Panc1 (cell line): ENCODE measurements at regions not wholly inside any gene's neighbourhood (a gene's known extent, or its start where the extent isn't known, plus 50 kb on each side); places are given as distances from the start of the nearest gene placed in this dataset.

ENCODE experiments used
- ATAC-seq: fragments of 200-7000 bp; cut with Tn5 transposase; 2 replicates; pipeline ENCODE4 v1.9.1; 2020; ENCODE audit warnings: mild to moderate bottlenecking, moderate library complexity
- BruUV-seq: library from RNA; stranded (reverse); fragments of 400-500 nt; replicated peaks from 2 replicates; lab custom pipeline; 2021; lab: Mats Ljungman, UMichigan
- CTCF ChIA-PET: fragments of 300-600 bp; sonication (Branson Sonifier 250); formaldehyde crosslinking; loops from one replicate; lab custom pipeline; 2022; ENCODE audit warnings: antibody characterized with exemption; lab: Charles Lee
- POLR2A ChIA-PET: fragments of 300-600 bp; sonication (Branson Sonifier 250); formaldehyde crosslinking; loops from one replicate; lab custom pipeline; 2022; ENCODE audit warnings: antibody characterized with exemption; lab: Charles Lee
- DNase-seq: peaks from one replicate; pipeline ENCODE4 v3.0.0-alpha.2; 2010; ENCODE audit warnings: low read depth, low spot score
- H3K27ac ChIP-seq: 2 replicates; pipeline ENCODE4 v1.5.1; 2011; ENCODE audit warnings: mild to moderate bottlenecking, low read length, inconsistent platforms
- H3K27me3 ChIP-seq: fragments of 200-500 bp; sonication (Bioruptor generic); 2 replicates; pipeline ENCODE4 v1.6.0; 2014; ENCODE audit warnings: low read length, inconsistent platforms; ENCODE audit not compliant: control insufficient read depth, insufficient read depth
- H3K36me3 ChIP-seq: fragments of 200-500 bp; sonication (Bioruptor generic); 2 replicates; pipeline ENCODE4 v1.5.1; 2014; ENCODE audit warnings: inconsistent platforms, mild to moderate bottlenecking, low read length, moderate library complexity; ENCODE audit not compliant: control insufficient read depth, insufficient read depth
- H3K4me1 ChIP-seq: 2 replicates; pipeline ENCODE4 v1.5.1; 2011; ENCODE audit warnings: inconsistent platforms, mild to moderate bottlenecking, low read length, moderate library complexity; ENCODE audit not compliant: control insufficient read depth, insufficient read depth
- H3K4me3 ChIP-seq, 2 experiments: 2 replicates each; pipeline ENCODE4 v1.5.1; 2011 to 2012; ENCODE audit warnings: low read depth in 2 of 2, low read length in 2 of 2, mild to moderate bottlenecking in 2 of 2, inconsistent platforms in 1 of 2, moderate library complexity in 1 of 2
- H3K9me3 ChIP-seq: fragments of 200-500 bp; sonication (Bioruptor generic); 2 replicates; pipeline ENCODE4 v1.5.1; 2014; ENCODE audit warnings: low read depth, mild to moderate bottlenecking, inconsistent platforms, low read length, moderate library complexity; ENCODE audit not compliant: control insufficient read depth, insufficient read depth
- CTCF ChIP-seq: fragments of 450-650 bp; IDR thresholded peaks from 2 replicates; pipeline ENCODE4 v1.5.1; 2017; ENCODE audit warnings: mild to moderate bottlenecking
- POLR2AphosphoS5 ChIP-seq: IDR thresholded peaks from 2 replicates; pipeline ENCODE4 v1.6.1; 2012; ENCODE audit warnings: mild to moderate bottlenecking, low read depth, low read length, moderate library complexity
- SIN3A ChIP-seq: IDR thresholded peaks from 2 replicates; pipeline ENCODE4 v1.6.1; 2012; ENCODE audit warnings: low read depth, mild to moderate bottlenecking, low read length, moderate library complexity, borderline replicate concordance; ENCODE audit not compliant: insufficient read depth
- TCF7L2 ChIP-seq: IDR thresholded peaks from 2 replicates; pipeline ENCODE4 v1.6.1; 2011; ENCODE audit warnings: mild to moderate bottlenecking, low read depth, low read length, inconsistent platforms
- in situ Hi-C: cut with HindIII; loops from 2 replicates; pipeline ENCODE4 v1.10.0; 2016; ENCODE audit warnings: low sequenced_read_pairs, low pct_unique_long_range_greater_than_20kb
- intact Hi-C: fragments of 100-400 bp; cut with micrococcal nuclease; formaldehyde crosslinking; loops from one replicate; pipeline ENCODE4 v1.10.0; 2022; ENCODE audit not compliant: unreplicated experiment
- TF ChIP-seq, protein P1 (sequence below), 2 experiments: IDR thresholded peaks; 2 replicates each; pipeline ENCODE4 v1.6.1; 2011 to 2012; ENCODE audit warnings: low read depth in 2 of 2, control low read depth in 1 of 2, low read length in 1 of 2, mild to moderate bottlenecking in 1 of 2, moderate library complexity in 1 of 2; ENCODE audit not compliant: insufficient read depth in 1 of 2

DNA sequence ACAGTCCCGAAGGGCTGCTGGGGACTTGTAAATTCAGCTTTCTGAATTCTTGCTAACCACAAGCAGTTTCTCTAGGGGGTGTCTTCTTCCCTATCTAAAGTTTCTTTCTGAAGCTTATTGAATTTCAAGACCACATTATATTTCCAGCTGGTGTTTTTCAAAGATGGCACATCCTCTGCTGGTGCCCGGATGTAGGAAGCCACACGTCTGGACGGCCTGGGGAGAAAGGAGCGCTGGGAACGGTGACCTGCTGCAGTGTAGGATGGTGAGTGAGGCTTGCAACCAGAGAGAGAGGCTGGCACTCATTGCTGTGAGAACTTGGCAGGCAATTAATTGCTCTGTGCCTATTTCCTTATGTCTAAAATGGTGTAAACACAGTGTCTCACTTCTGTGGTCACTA is 776.4 kb downstream of the TYW1 start:
- DNase-seq, result no peak
- no peak for ATAC-seq
- intact Hi-C loops, result no loop called here
- in situ Hi-C loops, result no loop called here
- ChIA-PET CTCF (no interaction called here), POLR2A (no interaction called here)
- BruUV-seq, result no TSS peak
- H3K27me3 ChIP-seq, result peaks cover 2% of the 10 kb centered on the region; the same call in 1 of the 2 replicates
- no peaks in the 10 kb centered on the region for H3K4me1 ChIP-seq
- H3K36me3 ChIP-seq, result no peaks in the 10 kb centered on the region; the same call in 1 of the 2 replicates
- no peak overlapping the region for H3K27ac ChIP-seq
- no peak overlapping the region for H3K4me3 ChIP-seq
- TF ChIP-seq TCF7L2 (no peak), CTCF (no peak), POLR2AphosphoS5 (no peak), SIN3A (no peak)
- TF ChIP-seq, protein P1, sequence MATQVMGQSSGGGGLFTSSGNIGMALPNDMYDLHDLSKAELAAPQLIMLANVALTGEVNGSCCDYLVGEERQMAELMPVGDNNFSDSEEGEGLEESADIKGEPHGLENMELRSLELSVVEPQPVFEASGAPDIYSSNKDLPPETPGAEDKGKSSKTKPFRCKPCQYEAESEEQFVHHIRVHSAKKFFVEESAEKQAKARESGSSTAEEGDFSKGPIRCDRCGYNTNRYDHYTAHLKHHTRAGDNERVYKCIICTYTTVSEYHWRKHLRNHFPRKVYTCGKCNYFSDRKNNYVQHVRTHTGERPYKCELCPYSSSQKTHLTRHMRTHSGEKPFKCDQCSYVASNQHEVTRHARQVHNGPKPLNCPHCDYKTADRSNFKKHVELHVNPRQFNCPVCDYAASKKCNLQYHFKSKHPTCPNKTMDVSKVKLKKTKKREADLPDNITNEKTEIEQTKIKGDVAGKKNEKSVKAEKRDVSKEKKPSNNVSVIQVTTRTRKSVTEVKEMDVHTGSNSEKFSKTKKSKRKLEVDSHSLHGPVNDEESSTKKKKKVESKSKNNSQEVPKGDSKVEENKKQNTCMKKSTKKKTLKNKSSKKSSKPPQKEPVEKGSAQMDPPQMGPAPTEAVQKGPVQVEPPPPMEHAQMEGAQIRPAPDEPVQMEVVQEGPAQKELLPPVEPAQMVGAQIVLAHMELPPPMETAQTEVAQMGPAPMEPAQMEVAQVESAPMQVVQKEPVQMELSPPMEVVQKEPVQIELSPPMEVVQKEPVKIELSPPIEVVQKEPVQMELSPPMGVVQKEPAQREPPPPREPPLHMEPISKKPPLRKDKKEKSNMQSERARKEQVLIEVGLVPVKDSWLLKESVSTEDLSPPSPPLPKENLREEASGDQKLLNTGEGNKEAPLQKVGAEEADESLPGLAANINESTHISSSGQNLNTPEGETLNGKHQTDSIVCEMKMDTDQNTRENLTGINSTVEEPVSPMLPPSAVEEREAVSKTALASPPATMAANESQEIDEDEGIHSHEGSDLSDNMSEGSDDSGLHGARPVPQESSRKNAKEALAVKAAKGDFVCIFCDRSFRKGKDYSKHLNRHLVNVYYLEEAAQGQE (IDR thresholded peaks at IDR 0.05; ENCODE audit: insufficient read depth in 1 of 2, low read depth in 2 of 2, low read length in 1 of 2), result no peak
- H3K9me3 ChIP-seq, result no peaks in the 10 kb centered on the region

DNA sequence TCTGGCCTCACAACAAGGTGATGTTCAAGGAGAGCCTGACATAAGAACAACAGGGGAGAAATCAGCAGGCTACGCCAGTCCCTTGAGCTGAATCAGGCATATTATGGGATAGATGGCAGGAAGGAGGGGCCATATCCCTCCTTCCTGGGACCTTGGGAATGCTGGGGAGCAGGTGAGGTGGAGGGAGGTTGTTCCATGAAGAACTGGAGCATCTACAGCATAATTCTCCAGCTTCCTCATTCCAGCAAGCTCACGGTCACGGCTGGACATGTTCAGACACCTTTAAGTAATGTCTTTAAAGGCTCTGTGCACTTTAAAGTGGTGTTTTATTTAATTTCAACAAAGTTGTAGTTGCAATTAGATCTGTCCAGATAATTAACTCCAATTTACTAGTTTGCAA is 780.5 kb downstream of the TYW1 start:
- ChIA-PET POLR2A (no interaction called here), CTCF (no interaction called here)
- DNase-seq, result no peak
- no TSS peak for BruUV-seq
- Histone ChIP-seq H3K27ac (no peak overlapping the region), H3K27me3 (peaks cover 2% of the 10 kb centered on the region; the same call in 1 of the 2 replicates), H3K4me1 (no peaks in the 10 kb centered on the region), H3K36me3 (no peaks in the 10 kb centered on the region; the same call in 1 of the 2 replicates), H3K9me3 (no peaks in the 10 kb centered on the region), H3K4me3 (no peak overlapping the region)
- intact Hi-C loops (no loop called here), in situ Hi-C loops (no loop called here)
- no peak for ATAC-seq
- TF ChIP-seq TCF7L2, result no peak
- no peak for TF ChIP-seq SIN3A
- TF ChIP-seq, protein P1 (IDR thresholded peaks at IDR 0.05; ENCODE audit: insufficient read depth in 1 of 2, low read depth in 2 of 2, low read length in 1 of 2), result no peak
- TF ChIP-seq POLR2AphosphoS5, result no peak
- no peak for TF ChIP-seq CTCF
